GM12874 (cell line): ENCODE measurements at regions not wholly inside any gene's neighbourhood (a gene's known extent, or its start where the extent isn't known, plus 50 kb on each side); places are given as distances from the start of the nearest gene placed in this dataset.

Experiments
- CTCF ChIP-seq: IDR thresholded peaks from 2 replicates; pipeline ENCODE4 v1.5.1; 2011; ENCODE audit warnings: low read depth, mild to moderate bottlenecking, control low read depth, low read length, moderate library complexity; ENCODE audit not compliant: insufficient read depth

GRCh38 chr22:22398530-22399327, 109.8 kb downstream of the ZNF280B start:
- TF ChIP-seq CTCF: no peak

- 0 out of 2 replicates have a peak, but pooled peaks have one; percentile 20 for TF ChIP-seq CTCF
These were observed 108.4 kb downstream of the ZNF280B start for GRCh38 chr22:22400099-22400498.

GRCh38 chr22:22400964-22401363, 107.6 kb downstream of the ZNF280B start:
- TF ChIP-seq CTCF: no peak

- TF ChIP-seq CTCF: no peak
These were observed 107.2 kb downstream of the ZNF280B start for GRCh38 chr22:22401381-22401780.

- TF ChIP-seq CTCF: no peak
These were observed 105.2 kb downstream of the ZNF280B start for GRCh38 chr22:22403306-22403705.

- no peak for TF ChIP-seq CTCF
These were observed 104.8 kb downstream of the ZNF280B start for GRCh38 chr22:22403771-22404170.

- TF ChIP-seq CTCF: no peak
These were observed 103.8 kb downstream of the ZNF280B start for GRCh38 chr22:22404598-22405284.
